ENCODE measurements at regions not wholly inside any gene's neighbourhood (a gene's known extent, or its start where the extent isn't known, plus 50 kb on each side); places are given as distances from the start of the nearest gene placed in this dataset.

GRCh38 chr1:95176861-95177260 is 57.1 kb upstream of the RWDD3 start:
- Histone ChIP-seq H3K4me2 (ENCODE audit: low read length) (no peak overlapping the region), H2BK120ac (ENCODE audit: low read depth, low read length) (no peak overlapping the region)

GRCh38 chr1:95179205-95179986 is 54.6 kb upstream of the RWDD3 start:
- Histone ChIP-seq H4K5ac (ENCODE audit: low read length) (no peak overlapping the region), H2BK5ac (ENCODE audit: low read length) (no peak overlapping the region), H3K23ac (ENCODE audit: low read length) (no peak overlapping the region), H3K18ac (ENCODE audit: low read length) (no peak overlapping the region), H3K27ac (ENCODE audit: low read depth, low read length) (no peak overlapping the region), H3K4me3 (ENCODE audit: low read length) (no peak overlapping the region), H2BK120ac (ENCODE audit: low read depth, low read length) (no peak overlapping the region), H3K4me2 (ENCODE audit: low read length) (no peak overlapping the region), H3K36me3 (ENCODE audit: control insufficient read depth, insufficient read depth, low read length) (no peaks in the 10 kb centered on the region), H3K27me3 (ENCODE audit: insufficient read depth, low read length, poor library complexity) (no peaks in the 10 kb centered on the region), H4K8ac (ENCODE audit: low read depth, low read length) (no peak overlapping the region), H3K4me1 (ENCODE audit: control insufficient read depth, low read depth, low read length) (no peaks in the 10 kb centered on the region), H3K79me2 (ENCODE audit: control insufficient read depth, insufficient read depth, low read length) (no peaks in the 10 kb centered on the region), H3K9ac (ENCODE audit: low read length) (no peak overlapping the region), H3K4ac (ENCODE audit: low read depth, low read length) (no peak overlapping the region), H2AK5ac (ENCODE audit: low read length) (no peak overlapping the region), H2BK15ac (replicated peaks; ENCODE audit: low read depth) (no peak overlapping the region), H3K79me1 (ENCODE audit: low read length) (no peaks in the 10 kb centered on the region), H3K56ac (ENCODE audit: low read length) (no peak overlapping the region)
- no peak for DNase-seq
- no CpG with 5 or more reads among the region's 2 CpGs for WGBS (ENCODE audit: extremely low coverage, insufficient coverage, low lambda C conversion rate)

More at GRCh38 chr1:95176861-95177260, 57.1 kb upstream of the RWDD3 start:
- Histone ChIP-seq H3K4ac (ENCODE audit: low read depth, low read length) (no peak overlapping the region), H3K27ac (ENCODE audit: low read depth, low read length) (no peak overlapping the region), H4K8ac (ENCODE audit: low read depth, low read length) (no peak overlapping the region), H3K79me2 (ENCODE audit: control insufficient read depth, insufficient read depth, low read length) (no peaks in the 10 kb centered on the region), H3K27me3 (ENCODE audit: insufficient read depth, low read length, poor library complexity) (no peaks in the 10 kb centered on the region), H2BK5ac (ENCODE audit: low read length) (no peak overlapping the region), H2BK15ac (replicated peaks; ENCODE audit: low read depth) (no peak overlapping the region), H3K4me3 (ENCODE audit: low read length) (no peak overlapping the region), H4K5ac (ENCODE audit: low read length) (no peak overlapping the region), H3K18ac (ENCODE audit: low read length) (no peak overlapping the region), H3K79me1 (ENCODE audit: low read length) (no peaks in the 10 kb centered on the region), H2AK5ac (ENCODE audit: low read length) (no peak overlapping the region), H3K4me1 (ENCODE audit: control insufficient read depth, low read depth, low read length) (no peaks in the 10 kb centered on the region), H3K36me3 (ENCODE audit: control insufficient read depth, insufficient read depth, low read length) (no peaks in the 10 kb centered on the region), H3K56ac (ENCODE audit: low read length) (no peak overlapping the region), H3K23ac (ENCODE audit: low read length) (no peak overlapping the region), H3K9ac (ENCODE audit: low read length) (no peak overlapping the region)
- DNase-seq: no peak

- no peaks in the 10 kb centered on the region for H3K27me3 ChIP-seq (ENCODE audit: insufficient read depth, low read length, poor library complexity)
- DNase-seq: no peak
- no peaks in the 10 kb centered on the region for H3K4me1 ChIP-seq (ENCODE audit: control insufficient read depth, low read depth, low read length)
- H3K23ac ChIP-seq (ENCODE audit: low read length): no peak overlapping the region
- no peak overlapping the region for H3K27ac ChIP-seq (ENCODE audit: low read depth, low read length)
- no peak overlapping the region for H4K5ac ChIP-seq (ENCODE audit: low read length)
- H3K4ac ChIP-seq (ENCODE audit: low read depth, low read length): no peak overlapping the region
- H3K79me2 ChIP-seq (ENCODE audit: control insufficient read depth, insufficient read depth, low read length): no peaks in the 10 kb centered on the region
- H4K8ac ChIP-seq (ENCODE audit: low read depth, low read length): no peak overlapping the region
- H2AK5ac ChIP-seq (ENCODE audit: low read length): no peak overlapping the region
- H3K36me3 ChIP-seq (ENCODE audit: control insufficient read depth, insufficient read depth, low read length): no peaks in the 10 kb centered on the region
- no CpG with 5 or more reads among the region's 2 CpGs for WGBS (ENCODE audit: extremely low coverage, insufficient coverage, low lambda C conversion rate)
- H3K4me2 ChIP-seq (ENCODE audit: low read length): no peak overlapping the region
- H2BK120ac ChIP-seq (ENCODE audit: low read depth, low read length): no peak overlapping the region
- H3K79me1 ChIP-seq (ENCODE audit: low read length): no peaks in the 10 kb centered on the region
- no peak overlapping the region for H3K9ac ChIP-seq (ENCODE audit: low read length)
- H3K56ac ChIP-seq (ENCODE audit: low read length): no peak overlapping the region
- no peak overlapping the region for H3K18ac ChIP-seq (ENCODE audit: low read length)
- H3K4me3 ChIP-seq (ENCODE audit: low read length): no peak overlapping the region
- no peak overlapping the region for H2BK5ac ChIP-seq (ENCODE audit: low read length)
- H2BK15ac ChIP-seq (replicated peaks; ENCODE audit: low read depth): no peak overlapping the region
Measured at GRCh38 chr1:95180371-95180770, 53.6 kb upstream of the RWDD3 start.

GRCh38 chr1:95181096-95181495 is 52.9 kb upstream of the RWDD3 start:
- no peaks in the 10 kb centered on the region for H3K27me3 ChIP-seq (ENCODE audit: insufficient read depth, low read length, poor library complexity)
- H4K5ac ChIP-seq (ENCODE audit: low read length): no peak overlapping the region
- no peak overlapping the region for H3K4me3 ChIP-seq (ENCODE audit: low read length)
- H4K8ac ChIP-seq (ENCODE audit: low read depth, low read length): no peak overlapping the region
- H3K4me2 ChIP-seq (ENCODE audit: low read length): no peak overlapping the region
- H3K23ac ChIP-seq (ENCODE audit: low read length): no peak overlapping the region
- H2BK5ac ChIP-seq (ENCODE audit: low read length): no peak overlapping the region
- H3K79me1 ChIP-seq (ENCODE audit: low read length): no peaks in the 10 kb centered on the region
- H2AK5ac ChIP-seq (ENCODE audit: low read length): no peak overlapping the region
- no peak overlapping the region for H3K18ac ChIP-seq (ENCODE audit: low read length)
- no peaks in the 10 kb centered on the region for H3K79me2 ChIP-seq (ENCODE audit: control insufficient read depth, insufficient read depth, low read length)
- DNase-seq: no peak
- no peak overlapping the region for H3K4ac ChIP-seq (ENCODE audit: low read depth, low read length)
- no peaks in the 10 kb centered on the region for H3K36me3 ChIP-seq (ENCODE audit: control insufficient read depth, insufficient read depth, low read length)
- no peak overlapping the region for H3K27ac ChIP-seq (ENCODE audit: low read depth, low read length)
- no peak overlapping the region for H3K56ac ChIP-seq (ENCODE audit: low read length)
- no peak overlapping the region for H3K9ac ChIP-seq (ENCODE audit: low read length)
- no peak overlapping the region for H2BK120ac ChIP-seq (ENCODE audit: low read depth, low read length)
- H3K4me1 ChIP-seq (ENCODE audit: control insufficient read depth, low read depth, low read length): no peaks in the 10 kb centered on the region
- H2BK15ac ChIP-seq (replicated peaks; ENCODE audit: low read depth): no peak overlapping the region

GRCh38 chr1:95183952-95184351 is 50.1 kb upstream of the RWDD3 start:
- Histone ChIP-seq H2BK15ac (replicated peaks; ENCODE audit: low read depth) (no peak overlapping the region), H2AK5ac (ENCODE audit: low read length) (no peak overlapping the region), H3K9ac (ENCODE audit: low read length) (no peak overlapping the region), H3K23ac (ENCODE audit: low read length) (no peak overlapping the region), H4K8ac (ENCODE audit: low read depth, low read length) (no peak overlapping the region), H2BK120ac (ENCODE audit: low read depth, low read length) (no peak overlapping the region), H3K4me1 (ENCODE audit: control insufficient read depth, low read depth, low read length) (no peaks in the 10 kb centered on the region), H3K79me2 (ENCODE audit: control insufficient read depth, insufficient read depth, low read length) (no peaks in the 10 kb centered on the region), H3K36me3 (ENCODE audit: control insufficient read depth, insufficient read depth, low read length) (no peaks in the 10 kb centered on the region), H3K4me3 (ENCODE audit: low read length) (no peak overlapping the region), H3K27me3 (ENCODE audit: insufficient read depth, low read length, poor library complexity) (no peaks in the 10 kb centered on the region), H3K4me2 (ENCODE audit: low read length) (no peak overlapping the region), H3K27ac (ENCODE audit: low read depth, low read length) (no peak overlapping the region), H2BK5ac (ENCODE audit: low read length) (no peak overlapping the region), H4K5ac (ENCODE audit: low read length) (no peak overlapping the region), H3K4ac (ENCODE audit: low read depth, low read length) (no peak overlapping the region), H3K56ac (ENCODE audit: low read length) (no peak overlapping the region), H3K18ac (ENCODE audit: low read length) (no peak overlapping the region), H3K79me1 (ENCODE audit: low read length) (no peaks in the 10 kb centered on the region)
- no peak for DNase-seq
